ENCODE measurements at regions not wholly inside any gene's neighbourhood (a gene's known extent, or its start where the extent isn't known, plus 50 kb on each side); places are given as distances from the start of the nearest gene placed in this dataset.

GRCh38 chr1:57908147-57908890 is 484.5 kb upstream of the DAB1 start:
- no peak for DNase-seq (ENCODE audit: low spot score)
- no peak overlapping the region for H3K4me2 ChIP-seq
- H3K36me3 ChIP-seq (replicated peaks; ENCODE audit: insufficient read depth, low read depth): no peaks in the 10 kb centered on the region
- H3K27ac ChIP-seq: no peak overlapping the region
- H3K27me3 ChIP-seq: peaks cover 9% of the 10 kb centered on the region
- H3K79me2 ChIP-seq: no peaks in the 10 kb centered on the region
- H2AFZ ChIP-seq: no peak overlapping the region
- WGBS (ENCODE audit: low lambda C conversion rate, missing lambda C conversion rate): 50% methylated on average over 6 of the region's 6 CpGs
- H3K9me2 ChIP-seq (replicated peaks; ENCODE audit: insufficient read depth): no peaks in the 10 kb centered on the region
- H4K20me1 ChIP-seq (ENCODE audit: insufficient read depth, poor library complexity, severe bottlenecking): no peaks in the 10 kb centered on the region
- no peaks in the 10 kb centered on the region for H3K4me1 ChIP-seq (ENCODE audit: insufficient read depth)
- TF ChIP-seq EZH2phosphoT487 (IDR thresholded peaks at IDR 0.05; ENCODE audit: low read depth, severe bottlenecking, unreplicated experiment) (no peak), EZH2 (IDR thresholded peaks at IDR 0.05; ENCODE audit: borderline replicate concordance) (no peak)
- TF ChIP-seq, protein P1, sequence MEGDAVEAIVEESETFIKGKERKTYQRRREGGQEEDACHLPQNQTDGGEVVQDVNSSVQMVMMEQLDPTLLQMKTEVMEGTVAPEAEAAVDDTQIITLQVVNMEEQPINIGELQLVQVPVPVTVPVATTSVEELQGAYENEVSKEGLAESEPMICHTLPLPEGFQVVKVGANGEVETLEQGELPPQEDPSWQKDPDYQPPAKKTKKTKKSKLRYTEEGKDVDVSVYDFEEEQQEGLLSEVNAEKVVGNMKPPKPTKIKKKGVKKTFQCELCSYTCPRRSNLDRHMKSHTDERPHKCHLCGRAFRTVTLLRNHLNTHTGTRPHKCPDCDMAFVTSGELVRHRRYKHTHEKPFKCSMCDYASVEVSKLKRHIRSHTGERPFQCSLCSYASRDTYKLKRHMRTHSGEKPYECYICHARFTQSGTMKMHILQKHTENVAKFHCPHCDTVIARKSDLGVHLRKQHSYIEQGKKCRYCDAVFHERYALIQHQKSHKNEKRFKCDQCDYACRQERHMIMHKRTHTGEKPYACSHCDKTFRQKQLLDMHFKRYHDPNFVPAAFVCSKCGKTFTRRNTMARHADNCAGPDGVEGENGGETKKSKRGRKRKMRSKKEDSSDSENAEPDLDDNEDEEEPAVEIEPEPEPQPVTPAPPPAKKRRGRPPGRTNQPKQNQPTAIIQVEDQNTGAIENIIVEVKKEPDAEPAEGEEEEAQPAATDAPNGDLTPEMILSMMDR (IDR thresholded peaks at IDR 0.05; ENCODE audit: poor library complexity): no peak
- no peaks in the 10 kb centered on the region for H3K9me3 ChIP-seq (ENCODE audit: low read depth)
- no peak overlapping the region for H3K4me3 ChIP-seq

GRCh38 chr1:57901208-57901919 is 477.5 kb upstream of the DAB1 start:
- H3K9me3 ChIP-seq (ENCODE audit: low read depth): no peaks in the 10 kb centered on the region
- H3K27ac ChIP-seq: no peak overlapping the region
- 90% methylated on average over 7 of the region's 7 CpGs for WGBS (ENCODE audit: low lambda C conversion rate, missing lambda C conversion rate)
- no peak for DNase-seq (ENCODE audit: low spot score)
- no peak overlapping the region for H3K4me3 ChIP-seq
- H3K79me2 ChIP-seq: no peaks in the 10 kb centered on the region
- TF ChIP-seq EZH2 (IDR thresholded peaks at IDR 0.05; ENCODE audit: borderline replicate concordance) (no peak), EZH2phosphoT487 (IDR thresholded peaks at IDR 0.05; ENCODE audit: low read depth, severe bottlenecking, unreplicated experiment) (no peak)
- TF ChIP-seq, protein P1 (IDR thresholded peaks at IDR 0.05; ENCODE audit: poor library complexity): no peak
- H3K9me2 ChIP-seq (replicated peaks; ENCODE audit: insufficient read depth): no peaks in the 10 kb centered on the region
- peaks cover 9% of the 10 kb centered on the region for H3K27me3 ChIP-seq
- H3K4me2 ChIP-seq: no peak overlapping the region
- H2AFZ ChIP-seq: no peak overlapping the region
- H3K4me1 ChIP-seq (ENCODE audit: insufficient read depth): no peaks in the 10 kb centered on the region
- H3K36me3 ChIP-seq (replicated peaks; ENCODE audit: insufficient read depth, low read depth): no peaks in the 10 kb centered on the region
- H4K20me1 ChIP-seq (ENCODE audit: insufficient read depth, poor library complexity, severe bottlenecking): no peaks in the 10 kb centered on the region

DNA sequence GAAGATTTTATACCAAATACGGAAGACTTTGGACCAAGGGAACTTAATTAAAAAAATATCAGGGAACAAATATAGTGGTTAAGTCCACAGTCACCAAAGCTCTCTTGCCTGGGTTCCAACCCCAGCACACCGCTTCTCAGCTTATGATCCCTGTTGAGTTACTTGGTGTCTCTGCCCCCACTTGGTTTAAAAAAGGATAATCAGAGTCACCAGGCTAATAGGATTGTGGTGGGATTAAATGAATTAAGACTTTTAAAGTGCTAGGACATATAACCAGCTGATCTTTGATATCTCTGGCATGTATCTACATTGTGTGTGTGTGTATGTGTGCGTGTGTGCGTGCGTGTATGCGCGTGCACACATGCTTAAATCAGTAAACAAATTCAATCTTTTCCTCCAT is 474.7 kb upstream of the DAB1 start:
- over 99% methylated on average over 7 of the region's 7 CpGs for WGBS (ENCODE audit: low lambda C conversion rate, missing lambda C conversion rate)
- no peak for DNase-seq (ENCODE audit: low spot score)
- H3K4me1 ChIP-seq (ENCODE audit: insufficient read depth): no peaks in the 10 kb centered on the region

More for the DNA sequence above, 474.7 kb upstream of the DAB1 start:
- Histone ChIP-seq H3K9me2 (replicated peaks; ENCODE audit: insufficient read depth) (no peaks in the 10 kb centered on the region), H3K79me2 (no peaks in the 10 kb centered on the region), H3K27me3 (no peaks in the 10 kb centered on the region), H3K36me3 (replicated peaks; ENCODE audit: insufficient read depth, low read depth) (no peaks in the 10 kb centered on the region), H3K4me2 (no peak overlapping the region), H3K27ac (no peak overlapping the region), H4K20me1 (ENCODE audit: insufficient read depth, poor library complexity, severe bottlenecking) (no peaks in the 10 kb centered on the region), H3K4me3 (no peak overlapping the region), H2AFZ (no peak overlapping the region), H3K9me3 (ENCODE audit: low read depth) (no peaks in the 10 kb centered on the region)
- TF ChIP-seq, protein P1 (IDR thresholded peaks at IDR 0.05; ENCODE audit: poor library complexity): no peak
- TF ChIP-seq EZH2phosphoT487 (IDR thresholded peaks at IDR 0.05; ENCODE audit: low read depth, severe bottlenecking, unreplicated experiment) (no peak), EZH2 (IDR thresholded peaks at IDR 0.05; ENCODE audit: borderline replicate concordance) (no peak)
